Right ventricle myocardium inferior (tissue), 1 donor: ENCODE measurements at regions not wholly inside any gene's neighbourhood (a gene's known extent, or its start where the extent isn't known, plus 50 kb on each side); places are given as distances from the start of the nearest gene placed in this dataset.

ENCODE experiments used
- ATAC-seq: fragments of 200-7000 bp; cut with Tn5 transposase; one replicate; pipeline ENCODE4 v1.9.1; 2020; ENCODE audit warnings: mild to moderate bottlenecking, moderate library complexity
- DNase-seq: peaks from one replicate; pipeline ENCODE4 v3.0.0; 2021; ENCODE audit errors: missing footprints
- intact Hi-C: fragments of 100-400 bp; cut with DNase I; formaldehyde crosslinking; loops from one replicate; pipeline ENCODE4 v1.11.0; 2022
- donor health status: DM: no; HTN: yes; CAD: no; lungs with severe emphysema.

GRCh38 chr2:12982149-12982584 lies 265.4 kb downstream of the TRIB2 start:
- no peak for DNase-seq
- intact Hi-C loops: no loop called here
- ATAC-seq: no peak

DNA sequence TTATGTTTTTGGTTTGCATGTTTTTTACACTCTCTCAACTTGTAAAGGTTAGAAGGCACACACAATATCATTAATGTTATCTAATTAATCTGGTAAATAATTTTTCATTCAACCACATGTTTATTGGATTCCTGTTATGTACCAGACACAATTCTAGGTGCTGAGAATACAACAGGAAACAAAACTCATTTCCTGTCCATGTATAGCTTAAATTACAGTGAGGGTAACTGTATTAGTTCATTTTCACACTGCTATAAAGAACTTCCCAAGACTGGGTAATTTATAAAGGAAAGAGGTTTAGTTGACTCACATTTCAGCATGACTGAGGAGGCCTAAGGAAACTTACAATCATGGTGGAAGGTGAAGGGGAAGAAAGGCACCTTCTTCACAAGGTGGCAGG lies 270.5 kb downstream of the TRIB2 start:
- no peak for ATAC-seq
- intact Hi-C loops: no loop called here
- no peak for DNase-seq

GRCh38 chr2:12988279-12988678 lies 271.5 kb downstream of the TRIB2 start:
- intact Hi-C loops: no loop called here
- DNase-seq: no peak
- ATAC-seq: no peak

- ATAC-seq (no peak), DNase-seq (no peak)
- intact Hi-C loops: no loop called here
These were observed 273.8 kb downstream of the TRIB2 start for GRCh38 chr2:12990523-12990922.

DNA sequence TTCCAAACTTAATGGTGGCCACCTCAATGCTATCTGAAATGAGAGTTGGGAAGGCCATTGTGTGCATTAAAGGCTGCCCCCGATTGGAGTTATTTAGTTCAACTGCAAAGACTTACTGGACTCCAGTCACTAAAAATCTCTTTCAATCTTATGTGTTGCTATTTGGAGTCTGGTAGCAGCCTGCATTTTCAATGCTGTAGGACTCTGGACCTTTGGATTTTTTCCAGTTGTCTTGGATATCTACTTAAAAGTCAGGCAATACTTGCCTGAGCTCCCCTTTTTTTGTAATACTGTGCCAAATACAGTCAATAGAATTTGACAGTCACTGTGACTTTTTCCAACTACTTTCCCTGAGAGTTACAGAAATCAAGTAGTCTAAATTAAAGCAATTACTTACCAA lies 281.9 kb downstream of the TRIB2 start:
- DNase-seq: no peak
- intact Hi-C loops: no loop called here

GRCh38 chr2:13000664-13001363 lies 284.1 kb downstream of the TRIB2 start:
- no peak for DNase-seq
- intact Hi-C loops: loop anchor here (10.0 kb wide), 1 partner anchor 826 kb away; no protein-coding TSS in a partner anchor

More for the DNA sequence above, 281.9 kb downstream of the TRIB2 start:
- no peak for ATAC-seq

GRCh38 chr2:13001408-13001807 lies 284.7 kb downstream of the TRIB2 start:
- DNase-seq (no peak), ATAC-seq (no peak)
- intact Hi-C loops: loop anchor here (10.0 kb wide), 1 partner anchor 827 kb away; no protein-coding TSS in a partner anchor

More at GRCh38 chr2:13000664-13001363, 284.1 kb downstream of the TRIB2 start:
- peak; percentile 58 for ATAC-seq

- DNase-seq (no peak), ATAC-seq (no peak)
- intact Hi-C loops: loop anchor here (10.0 kb wide), 1 partner anchor 828 kb away; no protein-coding TSS in a partner anchor
These were observed 286.0 kb downstream of the TRIB2 start for GRCh38 chr2:13002536-13003331.

GRCh38 chr2:13003500-13003899 lies 286.8 kb downstream of the TRIB2 start:
- intact Hi-C loops: loop anchor here (10.0 kb wide), 1 partner anchor 829 kb away; no protein-coding TSS in a partner anchor
- no peak for DNase-seq

DNA sequence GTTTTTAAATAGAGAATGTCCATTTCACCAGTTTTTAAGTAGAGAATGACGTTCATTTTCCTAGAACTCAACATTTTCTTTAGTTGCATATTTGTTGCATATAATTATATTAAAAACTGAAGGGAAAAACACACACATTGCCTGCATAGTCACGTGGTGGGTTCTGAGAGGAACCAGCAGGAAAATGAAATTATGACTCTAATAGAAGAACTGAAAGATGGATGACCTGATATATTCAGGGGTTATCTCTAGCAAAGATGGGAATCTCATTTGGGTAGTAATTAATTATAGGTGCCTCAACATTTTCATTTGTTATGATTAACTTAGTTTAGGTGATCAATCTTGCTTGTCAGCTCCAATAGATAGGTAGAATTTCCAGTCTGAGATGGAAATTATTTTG lies 288.3 kb downstream of the TRIB2 start:
- intact Hi-C loops: loop anchor here (5.0 to 10.0 kb wide), 2 partner anchors 73 to 830 kb away; no protein-coding TSS in a partner anchor
- DNase-seq: no peak
- no peak for ATAC-seq

More at GRCh38 chr2:13003500-13003899, 286.8 kb downstream of the TRIB2 start:
- no peak for ATAC-seq

GRCh38 chr2:13005761-13006335 lies 289.1 kb downstream of the TRIB2 start:
- intact Hi-C loops: loop anchor here (1.0 to 10.0 kb wide), 4 partner anchors 74 to 1143 kb away; no protein-coding TSS in a partner anchor
- ATAC-seq (no peak), DNase-seq (no peak)

DNA sequence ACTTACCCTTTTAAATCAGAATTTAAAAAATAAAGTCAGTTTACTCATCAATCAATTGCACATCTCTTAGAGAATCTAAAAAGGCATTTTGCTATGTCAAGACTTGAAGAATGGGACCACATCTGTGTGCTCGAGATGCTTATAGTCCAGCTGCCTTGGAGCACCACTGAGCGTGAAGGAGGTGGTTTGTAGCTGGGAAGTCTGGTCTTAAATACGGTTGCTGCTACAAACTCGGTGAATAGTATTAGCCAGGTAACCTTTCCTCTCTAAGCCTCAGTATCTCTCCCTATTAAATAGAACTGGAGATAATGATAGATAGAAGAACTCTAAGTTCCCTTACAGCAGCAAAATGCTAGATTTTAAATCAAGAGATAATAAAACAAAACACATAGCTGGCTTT lies 289.7 kb downstream of the TRIB2 start:
- ATAC-seq: no peak
- intact Hi-C loops: loop anchor here (1.0 to 10.0 kb wide), 4 partner anchors 74 to 1144 kb away; no protein-coding TSS in a partner anchor
- DNase-seq: no peak

GRCh38 chr2:13006829-13007717 lies 290.3 kb downstream of the TRIB2 start:
- DNase-seq (no peak), ATAC-seq (peak; percentile 90)
- intact Hi-C loops: loop anchor here (1.0 to 10.0 kb wide), 5 partner anchors 75 to 1178 kb away; no protein-coding TSS in a partner anchor

DNA sequence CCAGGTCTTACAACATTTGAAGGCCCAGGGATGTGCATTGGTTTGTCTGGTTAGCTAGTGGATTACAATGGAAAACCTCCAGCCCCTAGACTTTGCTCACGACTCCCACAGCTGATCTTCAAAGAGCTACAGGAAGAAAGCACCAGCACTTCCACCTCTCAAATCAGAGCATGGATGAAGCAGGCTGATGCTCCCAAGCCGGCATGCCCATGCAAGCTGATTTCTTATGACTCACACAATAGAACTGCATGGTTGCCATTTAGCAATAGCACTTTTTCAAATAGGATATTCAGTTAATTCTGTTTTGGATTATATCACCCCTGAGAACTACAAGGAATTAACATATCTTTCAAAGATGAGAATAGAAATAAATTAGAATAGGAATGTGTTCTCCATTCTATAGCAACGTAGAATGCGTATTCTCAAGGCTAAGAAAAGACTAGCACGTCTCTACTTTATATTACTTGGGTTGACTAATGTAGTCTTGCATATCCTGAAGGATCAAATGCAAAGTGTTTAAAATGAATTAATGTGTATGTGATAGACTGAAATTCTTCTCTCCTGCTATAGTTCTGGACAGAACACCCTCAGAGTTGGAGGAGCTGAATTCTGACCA lies 292.4 kb downstream of the TRIB2 start:
- intact Hi-C loops: loop anchor here (5.0 to 10.0 kb wide), 2 partner anchors 77 to 834 kb away; no protein-coding TSS in a partner anchor
- no peak for ATAC-seq
- DNase-seq: no peak

DNA sequence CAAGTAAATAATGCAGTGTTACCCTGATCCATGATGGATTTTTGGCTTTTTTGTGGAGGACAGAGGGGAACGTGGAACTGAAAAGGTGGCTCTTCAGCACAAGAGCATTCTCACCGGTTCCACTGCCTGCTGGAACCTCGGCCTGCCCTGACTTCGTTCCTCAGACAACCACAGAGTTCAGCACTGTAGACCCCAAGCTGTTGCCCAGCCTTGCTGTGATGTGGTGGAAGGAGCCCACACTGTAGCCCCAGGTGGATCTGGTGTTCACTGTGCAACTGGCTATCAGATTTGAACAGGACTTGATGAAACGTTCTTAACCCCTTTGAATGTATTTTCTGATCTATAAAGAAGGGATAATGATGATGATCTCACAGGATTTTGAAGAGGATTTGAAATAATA lies 293.5 kb downstream of the TRIB2 start:
- ATAC-seq (no peak), DNase-seq (no peak)
- intact Hi-C loops: no loop called here

DNA sequence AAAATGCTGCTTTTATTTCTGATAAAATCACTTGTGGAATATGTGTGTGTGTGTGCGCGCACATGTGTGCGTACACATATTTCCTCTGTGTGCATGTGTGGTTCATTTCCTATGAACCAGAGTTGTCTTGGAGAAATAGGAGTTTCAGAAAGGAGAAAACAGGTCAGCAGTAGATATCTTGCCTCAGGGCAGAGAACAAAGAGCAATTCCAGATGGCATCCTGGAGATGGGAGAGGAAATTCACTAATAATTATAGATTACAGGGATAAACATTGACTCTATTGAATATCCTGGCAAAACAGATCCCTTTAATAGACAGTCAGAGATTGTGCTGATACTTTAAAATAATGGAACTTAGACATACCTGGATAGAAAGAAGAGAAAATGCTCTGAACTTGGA lies 298.0 kb downstream of the TRIB2 start:
- ATAC-seq (no peak), DNase-seq (no peak)
- intact Hi-C loops: no loop called here

- intact Hi-C loops: no loop called here
- no peak for ATAC-seq
These were observed 299.0 kb downstream of the TRIB2 start for GRCh38 chr2:13015532-13016320.

More at GRCh38 chr2:13015532-13016320, 299.0 kb downstream of the TRIB2 start:
- no peak for DNase-seq
